HG03175 (cell line): ENCODE measurements at regions not wholly inside any gene's neighbourhood (a gene's known extent, or its start where the extent isn't known, plus 50 kb on each side); places are given as distances from the start of the nearest gene placed in this dataset.

Experiments used
- ATAC-seq: cut with Tn5 transposase; IDR thresholded peaks from one replicate; pipeline ENCODE4 v1.9.1; 2021; ENCODE audit warnings: mild to moderate bottlenecking, moderate library complexity; ENCODE audit not compliant: unreplicated experiment

- ATAC-seq = no peak
Measured at GRCh38 chr5:23253621-23254198, 253.7 kb upstream of the PRDM9 start.

- no peak for ATAC-seq
Measured at GRCh38 chr5:23242891-23243290, 264.5 kb upstream of the PRDM9 start.

GRCh38 chr5:23235246-23235645, 272.2 kb upstream of the PRDM9 start:
- no peak for ATAC-seq

DNA sequence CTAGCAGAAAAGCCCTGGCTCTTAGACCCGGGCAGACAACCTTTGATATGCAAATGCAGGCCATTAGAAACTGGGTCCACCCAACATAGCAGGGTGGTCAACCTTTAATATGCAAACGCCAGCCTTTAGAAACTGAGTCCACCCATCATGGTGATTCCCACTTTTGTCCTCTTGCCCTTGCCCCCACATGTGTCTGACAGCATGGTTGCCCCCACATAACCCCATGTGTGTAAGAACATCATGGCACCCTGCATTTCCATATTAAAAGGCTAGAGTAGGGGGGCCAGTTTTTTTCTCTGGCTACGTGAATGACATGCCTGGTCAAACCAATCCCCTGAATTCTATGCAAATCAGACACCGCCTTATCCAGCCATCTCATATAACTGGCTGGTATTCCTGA, 273.2 kb upstream of the PRDM9 start:
- no peak for ATAC-seq

DNA sequence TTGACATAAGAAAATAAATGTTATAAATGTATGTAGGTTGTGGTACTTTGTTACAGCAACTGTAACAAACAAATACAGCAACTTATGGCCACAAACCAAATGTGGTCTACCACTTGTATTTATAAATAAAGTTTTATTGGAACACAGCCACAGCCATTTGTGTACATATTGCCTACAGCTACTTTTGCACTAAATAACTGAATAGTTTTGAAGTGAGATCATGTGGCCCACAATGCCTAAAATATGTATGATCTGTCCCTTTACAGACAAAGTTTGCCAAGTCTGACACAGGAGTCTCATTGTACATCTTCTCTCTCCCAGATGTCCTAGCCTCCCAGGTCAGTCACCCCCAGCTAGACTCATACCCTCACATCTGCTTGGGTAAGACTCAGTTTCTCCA, 283.6 kb upstream of the PRDM9 start:
- ATAC-seq = no peak

GRCh38 chr5:23221831-23222230, 285.6 kb upstream of the PRDM9 start:
- ATAC-seq = no peak

DNA sequence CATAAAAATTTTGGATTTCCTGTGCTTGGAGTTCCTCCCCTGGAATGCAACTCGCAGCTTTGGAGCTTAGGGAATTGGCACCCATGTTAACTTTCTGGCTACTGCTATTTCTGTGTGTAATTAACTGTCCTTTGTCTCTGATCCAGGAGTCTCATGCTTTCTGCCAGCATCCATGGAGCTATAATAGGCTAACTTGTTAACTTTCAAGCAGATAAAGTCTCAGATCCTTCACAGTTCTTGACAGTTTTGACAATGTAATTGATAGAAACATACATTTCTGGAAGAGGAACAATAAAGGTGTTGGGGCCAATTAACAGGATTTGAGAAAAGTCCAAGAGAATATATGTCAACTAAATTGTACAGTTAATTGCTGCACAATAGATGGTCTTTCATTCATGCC, 290.2 kb upstream of the PRDM9 start:
- ATAC-seq = no peak

DNA sequence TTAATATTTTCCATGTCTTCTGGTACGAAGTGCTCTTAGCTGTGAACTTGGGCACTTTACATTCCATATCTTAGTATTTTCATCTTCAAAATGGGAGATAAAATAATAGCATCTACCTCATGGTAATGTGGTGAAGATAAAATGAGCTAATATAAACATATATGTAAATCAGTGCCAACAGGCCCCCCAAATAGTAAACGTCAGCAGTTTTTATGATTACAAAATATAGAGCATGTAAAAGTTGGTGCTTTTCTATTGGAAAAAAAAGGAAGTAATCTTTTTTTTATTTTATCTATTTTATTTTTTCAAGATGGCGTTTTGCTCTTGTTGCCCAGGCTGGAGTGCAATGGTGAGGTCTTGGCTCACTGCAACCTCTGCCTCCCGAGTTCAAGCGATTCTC, 291.1 kb upstream of the PRDM9 start:
- ATAC-seq = no peak

GRCh38 chr5:23208959-23209431, 298.4 kb upstream of the PRDM9 start:
- peak; percentile 86 for ATAC-seq

- ATAC-seq = no peak
Measured at GRCh38 chr5:23204111-23204510, 303.3 kb upstream of the PRDM9 start.

DNA sequence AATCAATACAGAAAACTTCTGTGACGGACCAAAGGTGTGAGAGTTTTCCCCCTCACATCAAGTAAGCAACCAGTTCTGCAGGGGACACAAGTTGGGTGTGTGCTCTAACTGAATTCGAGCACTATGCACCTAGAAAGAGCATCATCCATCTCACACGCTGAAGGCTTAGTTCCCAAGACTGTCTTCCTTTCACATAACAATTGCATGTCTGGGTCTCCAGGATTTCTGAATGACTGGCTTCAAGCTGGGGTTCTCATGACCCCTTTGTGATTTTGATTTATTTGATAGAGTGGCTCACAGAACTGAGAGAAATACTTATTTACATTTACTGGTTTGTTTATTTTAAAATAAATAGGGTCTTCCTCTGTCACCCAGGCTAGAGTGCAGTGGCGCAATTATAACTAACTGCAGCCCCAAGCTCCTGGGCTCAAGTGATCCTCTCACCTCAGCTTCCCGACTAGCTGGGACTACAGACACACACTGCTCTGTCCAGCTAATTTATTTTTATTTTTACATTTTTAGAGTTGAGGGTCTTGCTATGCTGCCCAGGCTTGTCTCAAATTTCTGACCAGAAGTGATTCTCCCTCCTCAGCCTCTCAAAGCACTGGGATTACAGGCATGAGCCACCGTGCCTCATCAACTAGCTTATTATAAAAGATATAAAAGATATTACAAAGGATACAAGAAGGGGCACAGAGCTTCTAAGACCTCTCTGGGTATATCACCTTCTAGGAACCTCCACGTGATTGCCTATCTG, 316.7 kb upstream of the CDH12 start:
- ATAC-seq = no peak

DNA sequence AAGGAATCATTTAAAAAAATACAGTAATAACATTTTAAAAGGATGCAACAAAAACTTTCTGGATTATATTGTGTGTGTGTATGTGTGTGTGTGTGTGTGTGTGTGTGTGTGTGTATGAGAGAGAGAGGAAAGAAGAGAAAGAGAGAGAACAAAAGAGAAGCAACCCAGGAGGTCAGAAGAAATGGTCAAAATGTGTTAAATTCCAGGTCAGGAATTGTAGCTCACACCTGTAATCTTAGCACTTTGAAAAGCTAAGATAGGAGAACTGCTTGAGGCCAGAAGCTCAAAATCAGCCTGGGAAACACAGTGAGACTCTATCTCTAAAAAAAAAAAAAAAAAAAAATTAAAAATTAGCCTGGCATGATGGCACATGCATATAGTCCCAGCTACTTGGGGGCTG, 311.8 kb upstream of the CDH12 start:
- no peak for ATAC-seq

- ATAC-seq = no peak
Measured at GRCh38 chr5:23158179-23158578, 305.0 kb upstream of the CDH12 start.

- ATAC-seq = no peak
Measured at GRCh38 chr5:23157716-23158115, 304.6 kb upstream of the CDH12 start.

DNA sequence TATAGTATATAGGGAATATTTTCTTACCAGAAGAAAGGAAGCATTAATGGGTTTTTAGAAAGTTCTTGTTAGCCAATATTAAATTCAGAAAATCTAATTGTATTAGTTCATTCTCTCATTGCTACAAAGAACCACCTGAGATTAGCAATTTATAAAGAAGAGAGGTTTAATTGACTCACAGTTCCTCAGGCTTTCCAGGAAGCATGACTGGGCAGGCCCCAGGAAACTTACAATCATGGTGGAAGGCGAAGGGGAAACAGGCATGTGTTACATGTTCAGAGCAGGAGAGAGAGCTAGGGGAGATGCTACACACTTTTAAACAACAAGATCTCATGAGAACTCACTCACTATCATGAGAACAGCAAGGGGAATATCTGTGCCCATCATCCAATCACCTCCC, 304.0 kb upstream of the CDH12 start:
- ATAC-seq = no peak

- no peak for ATAC-seq
Measured at GRCh38 chr5:23147625-23148024, 294.5 kb upstream of the CDH12 start.

DNA sequence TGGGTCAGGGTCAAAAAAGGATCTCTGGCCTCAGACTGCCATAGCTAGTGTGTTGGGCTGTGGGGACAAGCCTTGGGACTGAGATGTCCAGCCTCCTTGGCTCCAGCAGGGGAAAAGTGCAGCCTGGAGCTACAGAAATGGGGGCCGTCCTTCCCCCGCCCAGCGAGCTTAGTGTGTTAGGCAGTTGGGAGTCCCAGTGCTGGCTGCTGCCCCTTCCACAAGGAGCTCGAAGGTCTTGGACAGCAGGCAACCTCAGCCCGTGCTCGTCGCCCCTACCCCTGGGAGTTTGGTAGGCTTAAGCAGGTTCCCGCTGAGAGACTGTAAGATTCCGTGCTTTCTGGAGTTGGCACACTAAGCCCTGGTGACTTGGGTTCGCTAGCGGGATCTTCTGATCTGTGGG, 293.0 kb upstream of the CDH12 start:
- ATAC-seq = no peak

DNA sequence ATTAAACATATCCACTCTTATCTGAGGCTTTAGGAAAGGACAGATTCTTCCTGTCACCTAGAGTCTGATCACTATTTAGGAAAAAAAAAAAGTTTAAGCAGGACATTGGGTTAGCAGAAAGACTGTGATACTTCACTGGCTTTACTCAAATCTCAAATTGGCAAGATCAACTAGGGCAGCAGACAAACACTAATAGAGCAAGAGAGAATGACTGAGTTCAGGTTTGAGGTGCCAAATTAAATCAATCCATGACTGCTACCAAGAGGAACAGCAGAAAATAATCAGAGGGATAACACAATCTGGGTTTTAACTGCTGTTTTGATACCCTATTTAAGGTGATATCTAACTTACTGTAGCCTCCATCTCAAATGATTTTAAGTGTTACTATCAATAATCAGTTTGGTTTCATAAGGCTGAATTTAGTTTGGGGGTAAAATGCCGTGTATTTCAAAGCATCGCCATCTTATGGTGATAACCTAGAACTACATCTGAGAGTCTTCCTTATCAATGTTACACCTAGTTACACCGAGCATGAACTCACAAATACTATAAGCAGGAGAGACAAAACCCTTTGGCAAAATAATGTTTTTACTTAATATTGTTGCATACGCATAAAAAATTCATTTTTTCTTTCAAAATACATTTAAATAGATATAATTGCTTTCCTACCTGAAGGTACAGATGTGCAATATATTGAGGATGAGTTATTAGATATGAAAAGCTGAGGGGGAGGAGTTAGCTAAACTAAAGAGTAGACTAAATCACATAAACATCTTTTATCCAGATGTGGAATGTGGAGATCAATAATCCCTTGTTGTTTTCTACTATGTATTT, 286.4 kb upstream of the CDH12 start:
- no peak for ATAC-seq

GRCh38 chr5:23136958-23137357, 283.8 kb upstream of the CDH12 start:
- no peak for ATAC-seq

DNA sequence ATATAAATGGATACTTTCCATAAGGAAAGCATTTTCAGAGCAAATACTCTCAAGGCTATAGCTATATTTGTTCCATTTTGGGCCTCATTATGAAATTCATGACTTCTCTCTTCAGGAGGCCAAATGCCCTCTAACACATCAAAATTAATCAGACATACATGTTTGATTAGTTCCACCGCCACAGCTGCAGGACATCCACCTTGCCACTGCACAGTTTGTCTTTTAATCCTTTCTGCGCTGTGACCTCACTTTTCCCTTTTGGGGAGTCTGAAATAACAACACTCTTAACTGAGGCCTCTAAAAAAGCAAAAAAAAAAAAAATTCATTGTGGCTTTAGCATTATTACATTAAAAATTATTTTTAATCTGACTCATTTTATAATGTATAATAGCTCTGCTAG, 279.1 kb upstream of the CDH12 start:
- no peak for ATAC-seq

- no peak for ATAC-seq
Measured at GRCh38 chr5:23112237-23112636, 259.1 kb upstream of the CDH12 start.

- no peak for ATAC-seq
Measured at GRCh38 chr5:23105021-23105420, 251.9 kb upstream of the CDH12 start.
